Neural cell (in vitro differentiated cells): ENCODE measurements at regions not wholly inside any gene's neighbourhood (a gene's known extent, or its start where the extent isn't known, plus 50 kb on each side); places are given as distances from the start of the nearest gene placed in this dataset.

Source experiments
- H2AFZ ChIP-seq: fragments of 200-600, 300-800 bp; sonication (generic), shearing (Covaris generic); 2 replicates; pipeline ENCODE4 v1.6.0; 2014; ENCODE audit warnings: low read depth, mild to moderate bottlenecking, antibody characterized with exemption, low read length, moderate library complexity
- H3F3A ChIP-seq: fragments of 200-600 bp; shearing (Covaris generic); 2 replicates; pipeline ENCODE4 v1.6.1; 2016; ENCODE audit warnings: mild to moderate bottlenecking, moderate library complexity, mixed read lengths, antibody characterized with exemption, low read length; ENCODE audit not compliant: insufficient read depth, poor library complexity, severe bottlenecking
- H3K27ac ChIP-seq: fragments of 200-600, 300-800 bp; sonication (generic), shearing (Covaris generic); 2 replicates; pipeline ENCODE4 v1.5.1; 2014; ENCODE audit warnings: mild to moderate bottlenecking, low read length, moderate library complexity
- H3K27me3 ChIP-seq: fragments of 300-800, 200-600 bp; sonication (generic), shearing (Covaris generic); 2 replicates; pipeline ENCODE4 v1.6.0; 2014; ENCODE audit warnings: mild to moderate bottlenecking, low read depth, low read length, moderate library complexity; ENCODE audit not compliant: insufficient read depth
- H3K36me3 ChIP-seq: fragments of 300-800, 200-600 bp; sonication (generic), shearing (Covaris generic); 2 replicates; pipeline ENCODE4 v1.5.1; 2014; ENCODE audit warnings: mild to moderate bottlenecking, antibody characterized with exemption, low read length, moderate library complexity; ENCODE audit not compliant: insufficient read depth
- H3K4me2 ChIP-seq: fragments of 300-800, 200-600 bp; sonication (generic), shearing (Covaris generic); 2 replicates; pipeline ENCODE4 v1.6.0; 2014; ENCODE audit warnings: mild to moderate bottlenecking, low read length
- H3K4me3 ChIP-seq: fragments of 300-800, 200-600 bp; sonication (generic), shearing (Covaris generic); 2 replicates; pipeline ENCODE4 v1.5.1; 2014; ENCODE audit warnings: mild to moderate bottlenecking, low read length, moderate library complexity
- H3K79me2 ChIP-seq: fragments of 200-600 bp; shearing (Covaris generic); replicated peaks from 2 replicates; pipeline ENCODE4 v1.6.0; 2014; ENCODE audit warnings: mild to moderate bottlenecking, low read length, moderate library complexity; ENCODE audit not compliant: insufficient read depth
- H3K9ac ChIP-seq: fragments of 300-800, 200-600 bp; sonication (generic), shearing (Covaris generic); 2 replicates; pipeline ENCODE4 v1.6.1; 2016; ENCODE audit warnings: mild to moderate bottlenecking, low read length, mixed read lengths
- H3K9me2 ChIP-seq: fragments of 200-600 bp; shearing (Covaris generic); 2 replicates; pipeline ENCODE4 v1.6.1; 2016; ENCODE audit warnings: mild to moderate bottlenecking, low read length, mixed read lengths; ENCODE audit not compliant: insufficient read depth
- H3K9me3 ChIP-seq: fragments of 200-600, 300-800 bp; sonication (generic), shearing (Covaris generic); 2 replicates; pipeline ENCODE4 v1.6.1; 2016; ENCODE audit warnings: mild to moderate bottlenecking, mixed run types, low read length, moderate library complexity, mixed read lengths
- H4K20me1 ChIP-seq: fragments of 200-600 bp; shearing (Covaris generic); 2 replicates; pipeline ENCODE4 v1.6.1; 2016; ENCODE audit warnings: mild to moderate bottlenecking, mixed run types; ENCODE audit not compliant: insufficient read depth
- EP300 ChIP-seq: fragments of 450-650 bp; conservative IDR thresholded peaks from 2 replicates; pipeline ENCODE4 v1.6.1; 2014; ENCODE audit warnings: antibody characterized with exemption, mild to moderate bottlenecking, moderate library complexity; ENCODE audit not compliant: poor library complexity, severe bottlenecking
- EZH2 ChIP-seq: fragments of 200-600, 300-800 bp; shearing (Covaris generic), sonication (generic); IDR thresholded peaks from 2 replicates; pipeline ENCODE4 v1.6.1; 2014; ENCODE audit warnings: antibody characterized with exemption, low read length, borderline replicate concordance, mild to moderate bottlenecking; ENCODE audit not compliant: insufficient read depth, poor library complexity, severe bottlenecking
- MXI1 ChIP-seq: fragments of 450-650 bp; conservative IDR thresholded peaks from 2 replicates; pipeline ENCODE4 v1.6.1; 2014; ENCODE audit warnings: antibody characterized with exemption, mild to moderate bottlenecking; ENCODE audit not compliant: poor library complexity, severe bottlenecking
- POLR2AphosphoS5 ChIP-seq: IDR thresholded peaks from 2 replicates; pipeline ENCODE4 v1.6.1; 2012
- RAD21 ChIP-seq: fragments of 450-650 bp; conservative IDR thresholded peaks from 2 replicates; pipeline ENCODE4 v1.6.1; 2014; ENCODE audit warnings: antibody characterized with exemption, mild to moderate bottlenecking, moderate library complexity
- SMC3 ChIP-seq: fragments of 450-650 bp; conservative IDR thresholded peaks from 2 replicates; pipeline ENCODE4 v1.6.1; 2014; ENCODE audit warnings: antibody characterized with exemption, mild to moderate bottlenecking, moderate library complexity; ENCODE audit not compliant: poor library complexity
- TAF1 ChIP-seq: IDR thresholded peaks from 2 replicates; pipeline ENCODE4 v1.6.1; 2012; ENCODE audit warnings: low read depth
- TF ChIP-seq, protein P1 (sequence below): fragments of 450-650 bp; IDR thresholded peaks from 2 replicates; pipeline ENCODE4 v1.5.1; 2014; ENCODE audit warnings: antibody characterized with exemption, mild to moderate bottlenecking, moderate library complexity; ENCODE audit not compliant: poor library complexity, severe bottlenecking
- TF ChIP-seq, protein P2 (sequence below): IDR thresholded peaks from 2 replicates; pipeline ENCODE4 v1.6.1; 2012; ENCODE audit warnings: borderline replicate concordance

DNA sequence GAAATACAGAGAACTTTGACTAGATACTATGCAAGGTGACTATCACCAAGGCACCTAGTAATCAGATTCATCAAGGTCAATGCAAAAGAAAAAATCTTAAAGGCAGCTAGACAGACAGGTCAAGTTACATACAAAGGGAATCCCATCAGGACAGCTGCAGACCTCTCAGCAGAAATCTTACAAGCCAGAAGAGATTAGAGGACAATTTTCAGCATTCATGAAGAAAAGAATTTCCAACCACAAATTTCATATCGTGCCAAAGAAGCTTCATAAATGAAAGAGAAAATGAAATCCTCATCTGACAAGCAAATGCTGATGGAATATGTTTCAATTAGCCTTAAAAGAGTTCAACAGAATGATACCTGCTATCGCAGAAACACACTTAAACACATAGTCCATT, 913.7 kb downstream of the RPS29 start:
- no peaks in the 10 kb centered on the region for H3K9me2 ChIP-seq
- no peak overlapping the region for H2AFZ ChIP-seq
- no peaks in the 10 kb centered on the region for H3F3A ChIP-seq
- no peaks in the 10 kb centered on the region for H4K20me1 ChIP-seq
- H3K36me3 ChIP-seq = no peaks in the 10 kb centered on the region
- H3K27ac ChIP-seq = no peak overlapping the region
- H3K9me3 ChIP-seq = no peaks in the 10 kb centered on the region
- H3K79me2 ChIP-seq = no peaks in the 10 kb centered on the region
- H3K9ac ChIP-seq = no peak overlapping the region
- H3K27me3 ChIP-seq = no peaks in the 10 kb centered on the region
- no peak overlapping the region for H3K4me2 ChIP-seq
- TF ChIP-seq MXI1 = no peak
- TF ChIP-seq TAF1 = no peak
- TF ChIP-seq RAD21 = no peak
- TF ChIP-seq, protein P1, sequence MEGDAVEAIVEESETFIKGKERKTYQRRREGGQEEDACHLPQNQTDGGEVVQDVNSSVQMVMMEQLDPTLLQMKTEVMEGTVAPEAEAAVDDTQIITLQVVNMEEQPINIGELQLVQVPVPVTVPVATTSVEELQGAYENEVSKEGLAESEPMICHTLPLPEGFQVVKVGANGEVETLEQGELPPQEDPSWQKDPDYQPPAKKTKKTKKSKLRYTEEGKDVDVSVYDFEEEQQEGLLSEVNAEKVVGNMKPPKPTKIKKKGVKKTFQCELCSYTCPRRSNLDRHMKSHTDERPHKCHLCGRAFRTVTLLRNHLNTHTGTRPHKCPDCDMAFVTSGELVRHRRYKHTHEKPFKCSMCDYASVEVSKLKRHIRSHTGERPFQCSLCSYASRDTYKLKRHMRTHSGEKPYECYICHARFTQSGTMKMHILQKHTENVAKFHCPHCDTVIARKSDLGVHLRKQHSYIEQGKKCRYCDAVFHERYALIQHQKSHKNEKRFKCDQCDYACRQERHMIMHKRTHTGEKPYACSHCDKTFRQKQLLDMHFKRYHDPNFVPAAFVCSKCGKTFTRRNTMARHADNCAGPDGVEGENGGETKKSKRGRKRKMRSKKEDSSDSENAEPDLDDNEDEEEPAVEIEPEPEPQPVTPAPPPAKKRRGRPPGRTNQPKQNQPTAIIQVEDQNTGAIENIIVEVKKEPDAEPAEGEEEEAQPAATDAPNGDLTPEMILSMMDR = no peak
- TF ChIP-seq EP300 = no peak
- no peak for TF ChIP-seq EZH2
- no peak for TF ChIP-seq SMC3
- no peak for TF ChIP-seq POLR2AphosphoS5
- TF ChIP-seq, protein P2, sequence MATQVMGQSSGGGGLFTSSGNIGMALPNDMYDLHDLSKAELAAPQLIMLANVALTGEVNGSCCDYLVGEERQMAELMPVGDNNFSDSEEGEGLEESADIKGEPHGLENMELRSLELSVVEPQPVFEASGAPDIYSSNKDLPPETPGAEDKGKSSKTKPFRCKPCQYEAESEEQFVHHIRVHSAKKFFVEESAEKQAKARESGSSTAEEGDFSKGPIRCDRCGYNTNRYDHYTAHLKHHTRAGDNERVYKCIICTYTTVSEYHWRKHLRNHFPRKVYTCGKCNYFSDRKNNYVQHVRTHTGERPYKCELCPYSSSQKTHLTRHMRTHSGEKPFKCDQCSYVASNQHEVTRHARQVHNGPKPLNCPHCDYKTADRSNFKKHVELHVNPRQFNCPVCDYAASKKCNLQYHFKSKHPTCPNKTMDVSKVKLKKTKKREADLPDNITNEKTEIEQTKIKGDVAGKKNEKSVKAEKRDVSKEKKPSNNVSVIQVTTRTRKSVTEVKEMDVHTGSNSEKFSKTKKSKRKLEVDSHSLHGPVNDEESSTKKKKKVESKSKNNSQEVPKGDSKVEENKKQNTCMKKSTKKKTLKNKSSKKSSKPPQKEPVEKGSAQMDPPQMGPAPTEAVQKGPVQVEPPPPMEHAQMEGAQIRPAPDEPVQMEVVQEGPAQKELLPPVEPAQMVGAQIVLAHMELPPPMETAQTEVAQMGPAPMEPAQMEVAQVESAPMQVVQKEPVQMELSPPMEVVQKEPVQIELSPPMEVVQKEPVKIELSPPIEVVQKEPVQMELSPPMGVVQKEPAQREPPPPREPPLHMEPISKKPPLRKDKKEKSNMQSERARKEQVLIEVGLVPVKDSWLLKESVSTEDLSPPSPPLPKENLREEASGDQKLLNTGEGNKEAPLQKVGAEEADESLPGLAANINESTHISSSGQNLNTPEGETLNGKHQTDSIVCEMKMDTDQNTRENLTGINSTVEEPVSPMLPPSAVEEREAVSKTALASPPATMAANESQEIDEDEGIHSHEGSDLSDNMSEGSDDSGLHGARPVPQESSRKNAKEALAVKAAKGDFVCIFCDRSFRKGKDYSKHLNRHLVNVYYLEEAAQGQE = no peak
- H3K4me3 ChIP-seq = no peak overlapping the region

DNA sequence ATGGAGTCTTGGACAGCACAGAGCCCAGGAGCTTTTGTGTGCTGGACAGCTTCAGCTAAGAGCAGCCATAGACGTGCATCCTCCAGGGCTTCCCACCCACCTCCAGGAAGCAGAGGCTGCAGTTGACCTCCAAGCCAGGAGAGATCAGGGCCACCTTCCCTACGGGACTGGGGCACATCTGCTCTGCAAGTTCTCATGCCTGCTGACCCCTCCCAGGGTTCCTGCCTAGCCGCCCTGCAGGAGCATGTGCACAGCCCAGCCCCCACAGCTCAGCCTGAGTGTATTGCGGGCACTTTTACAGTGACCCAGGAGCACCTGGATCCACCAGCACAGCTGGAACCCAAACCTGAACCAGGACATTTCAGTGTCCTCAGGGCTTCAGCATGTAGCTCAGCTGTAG, 915.2 kb downstream of the RPS29 start:
- no peak overlapping the region for H3K4me3 ChIP-seq
- H4K20me1 ChIP-seq = no peaks in the 10 kb centered on the region
- no peak overlapping the region for H3K9ac ChIP-seq
- H3K9me3 ChIP-seq = no peaks in the 10 kb centered on the region
- H3K79me2 ChIP-seq = no peaks in the 10 kb centered on the region
- no peak overlapping the region for H2AFZ ChIP-seq
- no peak overlapping the region for H3K4me2 ChIP-seq
- H3K27me3 ChIP-seq = no peaks in the 10 kb centered on the region
- H3K27ac ChIP-seq = no peak overlapping the region
- H3F3A ChIP-seq = no peaks in the 10 kb centered on the region
- H3K9me2 ChIP-seq = no peaks in the 10 kb centered on the region
- TF ChIP-seq, protein P1 = no peak
- H3K36me3 ChIP-seq = no peaks in the 10 kb centered on the region
